SK-N-SH (cell line): ENCODE measurements at regions not wholly inside any gene's neighbourhood (a gene's known extent, or its start where the extent isn't known, plus 50 kb on each side); places are given as distances from the start of the nearest gene placed in this dataset.

ENCODE experiments used
- CTCF ChIP-seq: fragments of 200-600 bp; sonication (generic); IDR thresholded peaks from 2 replicates; pipeline ENCODE4 v1.6.1; 2017; ENCODE audit warnings: antibody characterized with exemption, mild to moderate bottlenecking, moderate library complexity
- PBX3 ChIP-seq: IDR thresholded peaks from 2 replicates; pipeline ENCODE4; 2012
- RAD21 ChIP-seq: IDR thresholded peaks from 2 replicates; pipeline ENCODE4 v1.6.1; 2012; ENCODE audit warnings: mild to moderate bottlenecking, low read length
- TCF12 ChIP-seq: IDR thresholded peaks from 2 replicates; pipeline ENCODE4 v1.4.0; 2012

GRCh38 chr4:130736436-130737185, 1640.7 kb downstream of the C4orf33 start:
- no peak for TF ChIP-seq CTCF
- TF ChIP-seq PBX3, result no peak
- TF ChIP-seq TCF12, result no peak
- no peak for TF ChIP-seq RAD21
